ENCODE measurements at regions not wholly inside any gene's neighbourhood (a gene's known extent, or its start where the extent isn't known, plus 50 kb on each side); places are given as distances from the start of the nearest gene placed in this dataset.

GRCh38 chrX:4560192-4560591 is 846.7 kb upstream of the PRKX start:
- in situ Hi-C loops (cut with MboI; ENCODE audit: low sequenced_read_pairs) (no loop called here), intact Hi-C loops (cut with micrococcal nuclease) (no loop called here)

More at GRCh38 chrX:4560192-4560591, 846.7 kb upstream of the PRKX start:
- no peak overlapping the region for H3K4me2 ChIP-seq (ENCODE audit: low read depth, low read length)
- H2AFZ ChIP-seq (replicated peaks; ENCODE audit: low read length, poor library complexity), result no peak overlapping the region
- no peaks in the 10 kb centered on the region for H3K36me3 ChIP-seq (ENCODE audit: control insufficient read depth, insufficient read depth, low read length)
- H3K9me3 ChIP-seq (ENCODE audit: control insufficient read depth, insufficient read depth, low read length), result 0 out of 2 replicates have a peak, but pooled peaks cover 5% of the 10 kb centered on the region
- H3K4me1 ChIP-seq (ENCODE audit: control insufficient read depth, insufficient read depth, low read length), result no peaks in the 10 kb centered on the region
- H2AK5ac ChIP-seq (ENCODE audit: low read depth, low read length), result no peak overlapping the region
- 82% methylated on average over 3 of the region's 4 CpGs; no CpG with 5 or more reads in 1 of the 2 experiments for WGBS, 2 experiments (ENCODE audit: extremely low coverage in 2 of 2, insufficient read length in 1 of 2)
- H2BK15ac ChIP-seq (ENCODE audit: low read depth, low read length), result no peak overlapping the region
- no peak overlapping the region for H3K27ac ChIP-seq (ENCODE audit: insufficient read depth, low read length)
- no peak overlapping the region for H4K5ac ChIP-seq (ENCODE audit: low read depth, low read length)
- H2BK5ac ChIP-seq (ENCODE audit: low read depth, low read length, poor library complexity, severe bottlenecking), result no peak overlapping the region
- no peak overlapping the region for H4K91ac ChIP-seq (ENCODE audit: insufficient read depth, low read depth, low read length)
- H4K8ac ChIP-seq (ENCODE audit: low read depth in 2 of 2, low read length in 2 of 2), result no peak overlapping the region
- no peaks in the 10 kb centered on the region for H3K27me3 ChIP-seq (ENCODE audit: control insufficient read depth, insufficient read depth, low read length)
- ATAC-seq (ENCODE audit: low read depth) (no peak), DNase-seq (no peak)
- H3K9ac ChIP-seq (ENCODE audit: low read depth, low read length), result no peak overlapping the region
- H3K79me1 ChIP-seq (ENCODE audit: low read depth in 1 of 2, low read length in 2 of 2), result no peaks in the 10 kb centered on the region
- H2BK20ac ChIP-seq (ENCODE audit: low read depth, low read length), result no peak overlapping the region
- no peaks in the 10 kb centered on the region for H3K9me1 ChIP-seq (ENCODE audit: insufficient read depth, low read length)
- H2BK120ac ChIP-seq (ENCODE audit: low read depth, low read length), result no peak overlapping the region
- H3K4me3 ChIP-seq (ENCODE audit: insufficient read depth, low read depth, low read length), result no peak overlapping the region
- H3K4ac ChIP-seq (ENCODE audit: low read depth, low read length), result no peak overlapping the region
- no peak overlapping the region for H3K18ac ChIP-seq (ENCODE audit: low read depth, low read length)
- H3K23ac ChIP-seq (ENCODE audit: low read depth, low read length), result no peak overlapping the region
- no peak overlapping the region for H2AK9ac ChIP-seq (replicated peaks; ENCODE audit: low read depth, low read length, poor library complexity)
- dilution Hi-C loops (cut with HindIII; ENCODE audit: low sequenced_read_pairs, unreplicated experiment), result no loop called here
- BruUV-seq (replicated peaks), result no TSS peak
- POLR2A ChIA-PET (ENCODE audit: unreplicated experiment), result no interaction called here
- H4K20me1 ChIP-seq (ENCODE audit: insufficient read depth, low read length), result no peaks in the 10 kb centered on the region
- no peak overlapping the region for H3K56ac ChIP-seq (ENCODE audit: extremely low read depth, insufficient read depth, low read length)
- CTCF ChIA-PET, result no interaction called here
- TF ChIP-seq MAZ (IDR thresholded peaks at IDR 0.05; ENCODE audit: borderline replicate concordance, low read depth, low read length), result no peak
- no peak for TF ChIP-seq USF2 (IDR thresholded peaks at IDR 0.05; ENCODE audit: low read depth, low read length)
- TF ChIP-seq SMC3 (IDR thresholded peaks at IDR 0.05; ENCODE audit: low read depth, low read length), result no peak
- TF ChIP-seq BHLHE40 (IDR thresholded peaks at IDR 0.05; ENCODE audit: low read depth, low read length), result no peak
- no peak for TF ChIP-seq CHD1 (IDR thresholded peaks at IDR 0.05; ENCODE audit: low read depth, low read length)
- TF ChIP-seq NFE2L2 (IDR thresholded peaks at IDR 0.05; ENCODE audit: low read depth, low read length), result no peak
- TF ChIP-seq CTCF (conservative IDR thresholded peaks at IDR 0.05; ENCODE audit: low read depth, low read length), result no peak
- TF ChIP-seq RFX5 (IDR thresholded peaks at IDR 0.05; ENCODE audit: low read depth, low read length), result no peak
- TF ChIP-seq RCOR1 (IDR thresholded peaks at IDR 0.05; ENCODE audit: insufficient replicate concordance, low read length), result no peak
- TF ChIP-seq MAFK (IDR thresholded peaks at IDR 0.05; ENCODE audit: low read depth, low read length), result no peak
- TF ChIP-seq MXI1 (IDR thresholded peaks at IDR 0.05; ENCODE audit: borderline replicate concordance, low read depth, low read length), result no peak
- no peak for TF ChIP-seq FOS (IDR thresholded peaks at IDR 0.05; ENCODE audit: low read depth, low read length)
- H3K14ac ChIP-seq (replicated peaks; ENCODE audit: low read depth, low read length), result no peak overlapping the region

Measured in IMR-90 (cell line).